ENCODE measurements at regions not wholly inside any gene's neighbourhood (a gene's known extent, or its start where the extent isn't known, plus 50 kb on each side); places are given as distances from the start of the nearest gene placed in this dataset.

DNA sequence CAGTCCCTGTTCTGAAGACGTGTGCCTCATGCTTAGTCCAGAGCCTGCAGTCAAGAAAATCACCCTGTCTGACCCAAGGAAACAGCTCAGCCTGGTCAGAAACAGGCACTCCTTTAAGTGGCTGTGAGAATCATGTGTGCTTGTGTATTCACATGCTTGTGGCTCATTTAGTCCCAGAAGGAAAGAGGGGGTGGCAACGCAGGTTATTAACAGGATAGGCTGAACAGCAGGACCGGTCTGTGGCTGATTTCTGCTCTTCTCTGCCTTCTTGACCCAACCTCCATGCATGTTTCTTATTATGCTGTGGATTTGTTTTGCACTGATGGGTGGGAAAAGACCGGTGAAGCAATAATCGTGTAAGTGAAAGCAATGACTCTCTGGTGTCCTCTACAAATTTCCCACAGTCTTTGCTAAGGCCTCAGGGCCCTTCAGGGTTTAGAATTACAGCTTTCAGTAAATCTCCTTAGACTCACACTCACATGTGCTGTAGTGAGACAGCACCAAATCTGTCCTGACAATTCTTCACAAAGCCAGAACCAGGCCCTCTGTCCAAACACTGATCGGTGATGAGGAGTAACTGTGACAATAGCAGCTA is 288.1 kb downstream of the ETS1 start:
- no peak for ATAC-seq

DNA sequence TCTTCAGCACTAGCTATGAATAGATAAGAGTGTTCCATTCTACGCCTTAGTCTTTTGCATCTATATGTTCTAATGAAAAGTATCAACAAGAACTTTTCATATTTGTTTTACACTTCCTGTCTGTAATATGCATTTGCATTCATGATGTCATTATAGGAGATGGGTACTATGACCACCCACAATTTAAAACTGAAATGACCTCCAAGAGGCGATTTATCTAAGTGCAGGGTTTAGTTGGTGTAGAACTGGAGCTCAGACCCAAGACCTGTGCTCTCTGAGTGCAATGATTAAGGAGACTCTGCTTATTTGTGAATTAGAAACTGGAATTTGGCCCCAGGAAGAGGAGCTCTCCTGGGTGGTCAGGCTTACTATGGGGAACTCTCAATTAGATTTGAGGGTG is 289.1 kb downstream of the ETS1 start:
- ATAC-seq: no peak

- ATAC-seq: no peak
These were observed 289.6 kb downstream of the ETS1 start for GRCh38 chr11:128297805-128298204.

DNA sequence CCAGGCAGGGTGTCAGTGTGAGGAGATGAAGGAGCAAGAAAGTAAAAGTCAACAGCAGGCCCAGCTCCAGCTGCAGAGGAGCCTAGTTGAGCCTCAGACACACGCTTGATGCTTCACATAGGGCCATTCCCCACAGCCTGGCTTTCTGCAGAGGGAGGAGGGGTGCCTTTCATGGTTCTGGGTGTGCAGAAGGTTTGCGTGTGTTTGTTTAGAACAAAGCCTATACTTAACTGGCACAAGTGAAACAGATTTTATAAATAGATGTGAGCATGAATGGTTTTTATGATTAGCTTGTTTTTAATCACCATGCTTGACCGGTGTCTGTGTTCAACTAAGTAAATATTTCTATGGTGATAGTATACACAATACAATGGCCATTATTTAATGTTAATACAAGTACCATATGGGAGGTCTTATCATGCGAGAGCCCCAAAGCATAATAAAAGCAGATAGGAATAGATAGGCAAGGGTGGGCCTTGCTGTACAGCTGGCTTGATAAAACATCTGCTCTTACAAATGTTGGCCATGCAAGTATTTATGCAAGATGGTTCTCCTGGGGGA is 290.2 kb downstream of the ETS1 start:
- peak; percentile 18 to 21 for ATAC-seq

DNA sequence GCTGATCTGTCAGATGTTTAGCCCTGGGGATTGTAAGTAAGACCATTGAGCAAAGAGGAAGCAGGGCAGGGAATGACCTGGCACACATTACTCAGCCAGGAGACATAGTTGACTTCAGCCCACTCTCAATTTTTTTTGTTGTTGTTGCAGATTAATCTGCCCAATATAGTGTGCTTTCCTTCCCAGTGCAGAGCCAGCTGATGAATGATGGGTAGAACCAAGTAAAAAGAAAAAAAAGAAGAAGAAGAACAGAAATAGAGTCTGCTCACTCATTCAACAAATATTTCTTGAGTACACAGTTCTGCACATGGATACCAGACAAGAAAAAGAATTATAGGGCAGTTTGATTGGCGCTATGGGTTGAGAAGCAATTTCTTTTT is 292.7 kb downstream of the ETS1 start:
- ATAC-seq: no peak

DNA sequence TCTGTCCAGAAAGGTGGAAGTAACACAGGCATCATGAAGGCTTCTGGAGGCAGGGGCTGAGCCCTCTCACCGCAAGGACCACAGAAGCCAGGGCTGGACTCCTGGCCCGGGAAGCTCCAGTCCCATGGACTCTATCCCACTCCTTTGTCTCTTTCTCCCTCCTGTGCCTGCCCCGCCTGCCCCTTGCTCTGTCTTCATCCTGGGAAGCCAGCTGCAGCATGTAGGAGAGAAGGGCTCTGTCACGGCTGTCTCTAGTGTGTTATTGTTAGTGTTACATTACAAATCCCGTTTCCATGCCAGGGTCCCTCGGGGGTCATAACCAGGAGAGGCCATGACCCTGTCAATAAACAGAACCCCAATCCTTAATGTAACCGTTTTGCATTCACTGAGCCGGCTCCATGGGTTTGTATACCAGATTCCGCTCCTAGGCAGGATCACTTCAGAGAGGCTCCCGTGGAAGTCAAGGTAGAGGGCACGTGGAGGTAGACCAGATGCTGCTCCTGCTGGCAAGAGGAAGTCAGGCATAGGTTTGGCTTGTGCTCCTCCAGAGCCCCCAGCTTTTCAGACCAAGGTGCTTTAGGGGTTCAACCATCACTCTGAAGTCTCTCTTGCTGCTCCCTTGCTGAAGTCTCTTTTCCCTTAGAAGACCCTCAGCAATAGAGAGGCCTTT is 293.2 kb downstream of the ETS1 start:
- no peak for ATAC-seq

DNA sequence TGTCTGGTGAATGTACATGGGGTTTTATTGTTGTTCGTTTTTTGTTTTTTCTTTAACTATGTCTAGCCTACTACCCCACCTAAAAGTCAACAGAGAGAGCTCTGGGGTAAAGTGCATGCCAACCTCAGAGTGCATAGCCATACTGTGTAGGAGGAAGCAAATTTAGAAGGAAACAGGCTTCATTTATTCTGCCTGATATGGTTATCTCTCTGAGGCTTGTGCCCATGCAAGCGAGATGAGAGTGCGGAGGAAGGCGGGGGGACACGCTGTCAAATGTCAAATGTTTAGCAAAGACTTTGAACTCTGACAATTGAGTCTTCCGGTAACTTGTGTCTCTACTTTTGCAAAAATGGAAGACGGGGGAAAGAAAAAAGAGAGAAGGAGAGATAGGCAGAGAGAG is 295.5 kb downstream of the ETS1 start:
- ATAC-seq: peak in 1 of 2 donors; percentile 9

DNA sequence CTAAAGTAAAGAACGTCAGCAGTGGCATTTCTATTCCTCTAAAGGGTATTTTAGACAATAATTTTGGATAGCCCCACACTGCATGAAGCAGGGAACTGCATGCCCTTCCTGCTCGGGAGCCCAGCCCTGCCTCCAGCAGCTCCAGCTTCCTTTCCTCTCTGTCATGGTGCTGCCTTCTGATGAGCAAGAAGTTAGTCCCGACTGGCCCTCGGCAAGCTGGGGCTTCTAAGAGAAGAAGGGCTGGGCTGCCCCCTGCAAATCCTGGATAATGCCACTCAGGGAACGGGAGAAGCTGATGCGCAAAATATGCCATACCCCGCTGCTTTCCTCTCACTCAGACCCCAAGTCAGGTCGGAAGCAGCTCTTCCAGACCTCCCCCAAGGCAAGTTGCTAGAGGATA is 296.4 kb downstream of the ETS1 start:
- ATAC-seq: no peak

- peak; percentile 62 to 69 for ATAC-seq
These were observed 297.1 kb downstream of the ETS1 start for GRCh38 chr11:128290106-128290840.

- peak; percentile 66 to 67 for ATAC-seq
These were observed 298.3 kb downstream of the ETS1 start for GRCh38 chr11:128289048-128289447.

- no peak for ATAC-seq
These were observed 299.0 kb downstream of the ETS1 start for GRCh38 chr11:128288368-128288767.

DNA sequence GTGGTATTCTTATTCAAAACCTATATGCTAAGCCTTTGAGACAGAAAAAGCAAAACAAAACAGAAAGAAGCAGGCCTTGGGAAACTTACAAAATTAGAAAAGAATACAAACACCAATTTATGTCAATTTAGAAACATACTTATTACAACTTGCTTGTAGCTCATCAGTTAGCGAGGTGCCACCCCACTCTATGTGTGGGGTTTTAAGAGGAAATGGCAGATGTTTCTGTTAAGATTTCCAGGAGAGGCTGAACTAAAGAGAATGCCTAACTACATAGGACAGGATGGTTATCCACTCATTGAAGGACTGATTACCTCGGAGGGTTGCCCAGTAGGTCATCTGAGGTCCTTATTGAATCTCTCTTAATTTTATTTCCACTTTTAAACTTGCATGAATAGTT is 302.0 kb downstream of the ETS1 start:
- no peak for ATAC-seq

DNA sequence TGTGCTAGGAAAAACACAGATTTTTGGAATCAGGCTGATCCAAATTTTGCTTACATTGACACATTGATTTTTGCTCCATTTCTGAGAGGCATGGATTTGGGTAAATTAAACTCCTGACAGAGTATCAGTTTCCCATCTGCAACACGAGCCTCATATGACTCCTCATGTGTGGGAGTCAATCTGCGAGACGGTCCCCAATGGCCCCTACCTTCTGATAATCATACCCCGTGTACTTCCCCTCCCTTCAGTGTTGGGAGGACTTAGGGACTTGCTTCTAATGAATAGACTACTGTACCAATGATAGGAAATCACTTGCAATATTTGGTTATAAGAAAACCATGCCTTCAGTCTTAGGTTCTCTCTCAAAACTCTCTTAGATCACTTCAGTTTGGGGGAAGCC is 302.7 kb downstream of the ETS1 start:
- peak; percentile 8 to 21 for ATAC-seq

DNA sequence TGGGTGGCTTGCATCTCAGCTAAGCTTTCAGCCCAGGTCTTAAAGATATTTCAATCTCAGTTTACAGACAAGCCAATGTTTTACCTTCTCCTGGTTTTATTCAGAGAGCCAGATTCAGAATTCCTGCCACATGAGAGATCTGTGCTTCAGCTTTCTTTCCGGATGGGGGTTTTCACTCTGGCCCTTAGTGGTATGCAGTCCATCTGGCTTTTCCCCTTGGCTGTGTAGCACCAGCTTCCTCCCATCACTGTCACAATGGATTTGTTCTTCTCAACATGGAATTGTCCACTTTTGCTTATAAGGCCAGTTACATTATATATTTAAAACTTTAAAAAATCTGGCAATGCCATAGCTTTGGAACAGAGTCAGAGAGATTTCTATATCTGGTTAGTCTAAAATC is 303.9 kb downstream of the ETS1 start:
- no peak for ATAC-seq

- ATAC-seq: no peak
These were observed 305.3 kb downstream of the ETS1 start for GRCh38 chr11:128282053-128282452.

- no peak for ATAC-seq
These were observed 307.5 kb downstream of the ETS1 start for GRCh38 chr11:128279866-128280265.

GRCh38 chr11:128273736-128274135 is 313.6 kb downstream of the ETS1 start:
- ATAC-seq: no peak

DNA sequence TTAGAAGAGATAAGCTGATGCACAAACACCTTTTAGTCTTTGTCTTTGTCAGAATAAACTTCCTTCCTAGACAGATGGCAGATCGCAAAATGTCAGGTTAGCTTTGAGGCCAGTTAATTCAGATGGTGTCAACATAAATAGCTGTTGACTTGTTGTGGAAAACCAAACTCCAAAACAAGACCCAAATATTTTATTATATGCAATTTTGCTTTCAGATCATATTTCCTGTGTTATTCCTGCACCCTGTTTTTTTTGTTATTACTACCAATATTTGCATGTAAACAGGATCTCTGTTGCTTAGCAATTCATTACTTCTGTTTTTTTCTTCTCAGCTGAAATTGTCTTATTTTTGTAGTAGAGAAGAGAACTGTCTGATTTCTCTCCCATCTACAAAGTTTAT is 316.0 kb downstream of the ETS1 start:
- no peak for ATAC-seq

DNA sequence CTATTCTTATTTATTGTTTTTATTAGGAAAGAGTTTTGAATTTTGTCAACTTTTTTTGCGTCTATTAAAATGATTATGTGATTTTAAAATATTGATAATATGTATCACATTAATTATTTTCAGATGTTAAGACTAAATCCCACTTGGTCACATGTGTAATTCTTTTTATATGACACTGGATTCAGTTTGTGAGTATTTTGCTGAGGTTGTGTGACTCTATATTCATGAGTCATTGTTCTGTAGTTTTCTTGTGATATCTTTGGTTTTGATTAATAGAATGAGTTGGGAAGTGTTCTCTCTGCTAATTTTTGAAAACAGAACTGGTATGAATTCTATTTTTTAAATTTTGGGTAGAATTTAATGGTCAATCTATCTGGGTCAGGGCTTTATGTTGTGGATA is 317.9 kb downstream of the ETS1 start:
- ATAC-seq: no peak

DNA sequence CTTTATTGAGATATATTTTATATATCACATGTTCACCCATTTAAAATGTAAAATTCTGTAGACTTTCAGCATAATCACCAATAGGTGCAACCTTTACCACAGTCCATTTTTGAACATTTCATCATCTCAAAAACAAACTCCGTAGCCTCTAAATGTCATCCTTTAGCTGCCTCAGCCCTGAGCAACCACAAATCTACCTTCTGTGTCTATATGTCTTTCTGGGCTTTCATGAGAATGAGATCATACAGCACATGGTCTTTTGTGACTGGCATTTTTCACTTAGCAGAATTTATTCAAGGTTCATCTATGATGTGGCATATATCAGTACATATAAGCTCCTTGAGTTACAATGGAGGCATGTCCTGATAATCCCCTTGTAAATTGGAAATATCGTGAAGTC is 320.5 kb downstream of the ETS1 start:
- no peak for ATAC-seq

- no peak for ATAC-seq
These were observed 324.7 kb downstream of the ETS1 start for GRCh38 chr11:128262463-128263345.

DNA sequence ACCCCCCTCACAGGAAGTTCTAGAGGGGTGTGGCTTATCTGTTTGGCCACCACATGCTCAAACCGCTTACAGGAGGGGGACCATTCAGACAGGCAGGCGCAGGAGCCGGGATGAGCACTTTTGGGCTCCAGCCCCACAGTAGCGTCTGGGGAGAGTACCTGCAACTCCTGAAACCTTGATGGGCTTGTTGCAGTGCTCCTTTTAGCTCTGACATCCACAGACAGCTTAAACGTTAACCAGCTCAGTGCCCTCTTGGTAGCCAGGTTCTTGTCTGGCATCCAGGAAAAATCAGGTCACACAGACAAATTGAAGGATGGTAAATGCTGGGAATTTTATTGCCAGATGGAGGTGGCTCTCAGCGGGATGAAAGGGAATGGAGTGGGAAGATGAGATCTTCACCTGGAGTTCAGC is 326.3 kb downstream of the ETS1 start:
- no peak for ATAC-seq

DNA sequence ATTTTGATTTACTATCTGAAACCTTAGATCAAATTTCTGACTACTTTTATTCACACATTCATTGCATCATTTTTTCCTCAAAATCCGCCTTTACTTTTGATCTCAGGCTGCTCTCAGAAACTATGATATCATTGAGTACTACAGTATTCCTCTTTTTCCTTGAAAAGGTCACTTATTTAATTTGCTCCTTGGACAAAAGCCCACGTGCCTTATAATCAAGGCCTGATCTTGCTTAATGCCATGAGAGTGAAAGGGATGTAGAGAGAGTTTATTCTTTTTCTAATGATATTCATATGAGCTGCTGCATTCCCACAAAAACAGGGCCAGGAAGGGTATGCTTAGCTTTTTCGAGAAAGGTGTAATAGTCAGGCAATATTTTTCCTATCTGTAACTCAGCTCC is 327.0 kb downstream of the ETS1 start:
- ATAC-seq: no peak
